ENCODE measurements at regions not wholly inside any gene's neighbourhood (a gene's known extent, or its start where the extent isn't known, plus 50 kb on each side); places are given as distances from the start of the nearest gene placed in this dataset.

- H3K9me3 ChIP-seq = no peaks in the 10 kb centered on the region
- DNase-seq (ENCODE audit: extremely low spot score in 2 of 2) = no peak
- no peaks in the 10 kb centered on the region for H3K4me1 ChIP-seq
- H3K36me3 ChIP-seq = no peaks in the 10 kb centered on the region
- intact Hi-C loops (cut with DNase I) = no loop called here
- H3K27ac ChIP-seq = no peak overlapping the region
- no peaks in the 10 kb centered on the region for H3K27me3 ChIP-seq
- no peak overlapping the region for H3K4me3 ChIP-seq
- TF ChIP-seq POLR2A (IDR thresholded peaks at IDR 0.05) = no peak
- TF ChIP-seq CTCF (IDR thresholded peaks at IDR 0.05) = no peak
- no peak for TF ChIP-seq POLR2AphosphoS5 (IDR thresholded peaks at IDR 0.05; ENCODE audit: insufficient read depth in 1 of 2, low read depth in 1 of 2)
Measured at GRCh38 chr2:16365366-16365765, 300.3 kb downstream of the CYRIA start.

GRCh38 chr2:16363581-16363980, 302.1 kb downstream of the CYRIA start:
- intact Hi-C loops (cut with DNase I) = no loop called here
- Histone ChIP-seq H3K4me3 (no peak overlapping the region), H3K4me1 (no peaks in the 10 kb centered on the region), H3K27me3 (no peaks in the 10 kb centered on the region), H3K27ac (no peak overlapping the region), H3K36me3 (no peaks in the 10 kb centered on the region), H3K9me3 (no peaks in the 10 kb centered on the region)
- DNase-seq (ENCODE audit: extremely low spot score in 2 of 2) = no peak
- TF ChIP-seq CTCF (IDR thresholded peaks at IDR 0.05) (no peak), POLR2A (IDR thresholded peaks at IDR 0.05) (no peak), POLR2AphosphoS5 (IDR thresholded peaks at IDR 0.05; ENCODE audit: insufficient read depth in 1 of 2, low read depth in 1 of 2) (no peak)

- H3K27ac ChIP-seq = no peak overlapping the region
- no peaks in the 10 kb centered on the region for H3K36me3 ChIP-seq
- intact Hi-C loops (cut with DNase I) = no loop called here
- H3K4me1 ChIP-seq = no peaks in the 10 kb centered on the region
- H3K27me3 ChIP-seq = no peaks in the 10 kb centered on the region
- H3K4me3 ChIP-seq = no peak overlapping the region
- no peak for DNase-seq (ENCODE audit: extremely low spot score in 2 of 2)
- TF ChIP-seq CTCF (IDR thresholded peaks at IDR 0.05) (no peak), POLR2AphosphoS5 (IDR thresholded peaks at IDR 0.05; ENCODE audit: insufficient read depth in 1 of 2, low read depth in 1 of 2) (no peak), POLR2A (IDR thresholded peaks at IDR 0.05) (no peak)
- no peaks in the 10 kb centered on the region for H3K9me3 ChIP-seq
Measured at GRCh38 chr2:16362611-16363010, 303.0 kb downstream of the CYRIA start.

GRCh38 chr2:16361261-16361995, 304.2 kb downstream of the CYRIA start:
- intact Hi-C loops (cut with DNase I) = no loop called here
- no peak for TF ChIP-seq CTCF (IDR thresholded peaks at IDR 0.05)
- no peak for TF ChIP-seq POLR2AphosphoS5 (IDR thresholded peaks at IDR 0.05; ENCODE audit: insufficient read depth in 1 of 2, low read depth in 1 of 2)
- no peak for TF ChIP-seq POLR2A (IDR thresholded peaks at IDR 0.05)
- Histone ChIP-seq H3K27ac (no peak overlapping the region), H3K9me3 (no peaks in the 10 kb centered on the region), H3K27me3 (no peaks in the 10 kb centered on the region), H3K4me1 (no peaks in the 10 kb centered on the region), H3K36me3 (no peaks in the 10 kb centered on the region), H3K4me3 (no peak overlapping the region)
- no peak for DNase-seq (ENCODE audit: extremely low spot score in 2 of 2)

- no peaks in the 10 kb centered on the region for H3K27me3 ChIP-seq
- no peak overlapping the region for H3K27ac ChIP-seq
- no peak for DNase-seq (ENCODE audit: extremely low spot score in 2 of 2)
- no peaks in the 10 kb centered on the region for H3K9me3 ChIP-seq
- no peaks in the 10 kb centered on the region for H3K36me3 ChIP-seq
- no peak overlapping the region for H3K4me3 ChIP-seq
- TF ChIP-seq POLR2AphosphoS5 (IDR thresholded peaks at IDR 0.05; ENCODE audit: insufficient read depth in 1 of 2, low read depth in 1 of 2) (no peak), POLR2A (IDR thresholded peaks at IDR 0.05) (no peak), CTCF (IDR thresholded peaks at IDR 0.05) (no peak)
- intact Hi-C loops (cut with DNase I) = no loop called here
- no peaks in the 10 kb centered on the region for H3K4me1 ChIP-seq
Measured at GRCh38 chr2:16359961-16360360, 305.7 kb downstream of the CYRIA start.
